ENCODE measurements at regions not wholly inside any gene's neighbourhood (a gene's known extent, or its start where the extent isn't known, plus 50 kb on each side); places are given as distances from the start of the nearest gene placed in this dataset.
A peak's percentile ranks its signal among the peaks of the same experiment; 100 is the strongest.

DNA sequence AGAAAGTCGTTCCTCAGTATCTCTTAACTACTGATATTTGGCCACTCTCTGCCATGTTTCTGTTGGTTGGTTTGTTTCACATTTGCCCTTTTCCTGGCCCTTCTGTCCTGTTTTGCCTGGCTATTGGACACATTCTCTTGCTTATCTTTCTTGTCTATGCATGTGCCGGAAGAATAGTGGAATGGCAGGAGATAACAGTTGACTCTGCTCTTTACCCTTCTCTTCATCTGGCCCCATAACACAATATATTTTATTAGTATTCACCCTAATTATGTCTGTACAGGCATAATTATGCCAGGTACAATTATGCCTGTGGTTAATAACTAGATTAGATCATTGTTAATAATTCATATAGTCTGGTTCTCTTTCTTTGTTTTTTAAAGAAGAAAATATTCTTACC lies 243.5 kb upstream of the LMO3 start:
- no peaks in the 10 kb centered on the region for H3K4me1 ChIP-seq (ENCODE audit: control insufficient read depth in 2 of 3, insufficient read depth in 2 of 3, low read depth in 1 of 3, low read length in 3 of 3)
- H3K4me3 ChIP-seq (ENCODE audit: low read length in 3 of 3): no peak overlapping the region
- H3K27ac ChIP-seq (ENCODE audit: low read depth in 2 of 2, low read length in 2 of 2): no peak overlapping the region
- FAIRE-seq (no peak), DNase-seq (no peak)
- no peak for TF ChIP-seq CTCF (IDR thresholded peaks at IDR 0.05; ENCODE audit: borderline replicate concordance, extremely low read depth, insufficient read depth)
- intact Hi-C loops (cut with DNase I): no loop called here
- H3K9ac ChIP-seq (ENCODE audit: low read length in 3 of 3): no peak overlapping the region
- H3K9me3 ChIP-seq (ENCODE audit: control insufficient read depth in 2 of 3, insufficient read depth in 1 of 3, low read length in 3 of 3): no peaks in the 10 kb centered on the region
- no peaks in the 10 kb centered on the region for H3K27me3 ChIP-seq (ENCODE audit: control insufficient read depth, insufficient read depth, low read length)
- H3K36me3 ChIP-seq (ENCODE audit: control insufficient read depth in 2 of 3, insufficient read depth in 3 of 3, low read length in 3 of 3): no peaks in the 10 kb centered on the region

- no peaks in the 10 kb centered on the region for H3K27me3 ChIP-seq (ENCODE audit: control insufficient read depth, insufficient read depth, low read length)
Observed at GRCh38 chr12:16844875-16845274, 238.9 kb upstream of the LMO3 start.

GRCh38 chr12:16833376-16834015 lies 227.5 kb upstream of the LMO3 start:
- intact Hi-C loops (cut with DNase I): no loop called here
- no peak for DNase-seq

More at GRCh38 chr12:16844875-16845274, 238.9 kb upstream of the LMO3 start:
- FAIRE-seq (no peak), DNase-seq (peak in 1 of 5 donors; percentile 0)
- H3K4me1 ChIP-seq (ENCODE audit: control insufficient read depth in 2 of 3, insufficient read depth in 2 of 3, low read depth in 1 of 3, low read length in 3 of 3): no peaks in the 10 kb centered on the region
- no peak overlapping the region for H3K4me3 ChIP-seq (ENCODE audit: low read length in 3 of 3)
- intact Hi-C loops (cut with DNase I): no loop called here
- H3K36me3 ChIP-seq (ENCODE audit: control insufficient read depth in 2 of 3, insufficient read depth in 3 of 3, low read length in 3 of 3): no peaks in the 10 kb centered on the region
- no peaks in the 10 kb centered on the region for H3K9me3 ChIP-seq (ENCODE audit: control insufficient read depth in 2 of 3, insufficient read depth in 1 of 3, low read length in 3 of 3)
- no peak overlapping the region for H3K27ac ChIP-seq (ENCODE audit: low read depth in 2 of 2, low read length in 2 of 2)
- TF ChIP-seq CTCF (IDR thresholded peaks at IDR 0.05; ENCODE audit: borderline replicate concordance, extremely low read depth, insufficient read depth): no peak
- H3K9ac ChIP-seq (ENCODE audit: low read length in 3 of 3): no peak overlapping the region

More at GRCh38 chr12:16833376-16834015, 227.5 kb upstream of the LMO3 start:
- Histone ChIP-seq H3K4me1 (ENCODE audit: control insufficient read depth in 2 of 3, insufficient read depth in 2 of 3, low read depth in 1 of 3, low read length in 3 of 3) (no peaks in the 10 kb centered on the region), H3K27ac (ENCODE audit: low read depth in 2 of 2, low read length in 2 of 2) (no peak overlapping the region), H3K36me3 (ENCODE audit: control insufficient read depth in 2 of 3, insufficient read depth in 3 of 3, low read length in 3 of 3) (no peaks in the 10 kb centered on the region), H3K9ac (ENCODE audit: low read length in 3 of 3) (no peak overlapping the region), H3K27me3 (ENCODE audit: control insufficient read depth, insufficient read depth, low read length) (no peaks in the 10 kb centered on the region), H3K4me3 (ENCODE audit: low read length in 3 of 3) (no peak overlapping the region), H3K9me3 (ENCODE audit: control insufficient read depth in 2 of 3, insufficient read depth in 1 of 3, low read length in 3 of 3) (no peaks in the 10 kb centered on the region)
- no peak for TF ChIP-seq CTCF (IDR thresholded peaks at IDR 0.05; ENCODE audit: borderline replicate concordance, extremely low read depth, insufficient read depth)
- FAIRE-seq: no peak

Data from kidney (tissue), 13 donors.